Tibial nerve (tissue), 4 donors: ENCODE measurements at regions not wholly inside any gene's neighbourhood (a gene's known extent, or its start where the extent isn't known, plus 50 kb on each side); places are given as distances from the start of the nearest gene placed in this dataset.

Source experiments
- EP300 ChIP-seq, 2 donors: sonication (generic); formaldehyde crosslinking; IDR thresholded peaks; one replicate each; pipeline ENCODE4 v1.6.1; 2017; ENCODE audit warnings: antibody characterized with exemption in 2 of 2, mild to moderate bottlenecking in 1 of 2
- POLR2A ChIP-seq, 2 donors: fragments of 450-650 bp; IDR thresholded peaks; one replicate each; pipeline ENCODE4 v1.6.1; 2017; ENCODE audit warnings: antibody characterized with exemption in 2 of 2, mild to moderate bottlenecking in 2 of 2, moderate library complexity in 2 of 2
- TF ChIP-seq, protein P1 (sequence below), 5 experiments: fragments of 200-600 bp in 3 of 5; fragments of 450-650 bp in 2 of 5; sonication (generic) in 3 of 5; IDR thresholded peaks; one replicate each; pipeline ENCODE4 v1.5.1; 2016 to 2019; ENCODE audit warnings: antibody characterized with exemption in 5 of 5, mild to moderate bottlenecking in 3 of 5, moderate library complexity in 2 of 5

DNA sequence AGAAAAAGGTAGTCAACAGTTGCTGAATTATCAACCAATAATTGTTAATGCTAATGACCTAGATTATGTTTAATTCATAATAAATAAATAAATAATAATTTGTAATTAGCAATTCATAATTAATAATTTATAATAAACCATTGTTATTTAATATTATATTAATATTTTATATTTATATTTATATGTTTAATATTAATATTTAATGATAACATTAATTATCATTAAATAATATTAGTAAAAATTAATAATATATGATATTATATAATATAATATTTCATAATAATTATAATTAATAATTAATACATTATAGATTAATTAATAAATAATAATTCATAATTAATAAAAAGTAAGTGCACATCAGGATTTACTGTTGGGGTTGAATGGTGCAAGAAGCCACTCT is 389.4 kb upstream of the RGPD4 start:
- TF ChIP-seq, protein P1, sequence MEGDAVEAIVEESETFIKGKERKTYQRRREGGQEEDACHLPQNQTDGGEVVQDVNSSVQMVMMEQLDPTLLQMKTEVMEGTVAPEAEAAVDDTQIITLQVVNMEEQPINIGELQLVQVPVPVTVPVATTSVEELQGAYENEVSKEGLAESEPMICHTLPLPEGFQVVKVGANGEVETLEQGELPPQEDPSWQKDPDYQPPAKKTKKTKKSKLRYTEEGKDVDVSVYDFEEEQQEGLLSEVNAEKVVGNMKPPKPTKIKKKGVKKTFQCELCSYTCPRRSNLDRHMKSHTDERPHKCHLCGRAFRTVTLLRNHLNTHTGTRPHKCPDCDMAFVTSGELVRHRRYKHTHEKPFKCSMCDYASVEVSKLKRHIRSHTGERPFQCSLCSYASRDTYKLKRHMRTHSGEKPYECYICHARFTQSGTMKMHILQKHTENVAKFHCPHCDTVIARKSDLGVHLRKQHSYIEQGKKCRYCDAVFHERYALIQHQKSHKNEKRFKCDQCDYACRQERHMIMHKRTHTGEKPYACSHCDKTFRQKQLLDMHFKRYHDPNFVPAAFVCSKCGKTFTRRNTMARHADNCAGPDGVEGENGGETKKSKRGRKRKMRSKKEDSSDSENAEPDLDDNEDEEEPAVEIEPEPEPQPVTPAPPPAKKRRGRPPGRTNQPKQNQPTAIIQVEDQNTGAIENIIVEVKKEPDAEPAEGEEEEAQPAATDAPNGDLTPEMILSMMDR (IDR thresholded peaks at IDR 0.05) = no peak
- TF ChIP-seq POLR2A (IDR thresholded peaks at IDR 0.05) = no peak
- no peak for TF ChIP-seq EP300 (IDR thresholded peaks at IDR 0.05)
